AG10803 (cell line): ENCODE measurements at regions not wholly inside any gene's neighbourhood (a gene's known extent, or its start where the extent isn't known, plus 50 kb on each side); places are given as distances from the start of the nearest gene placed in this dataset.

Experiments used
- DNase-seq: peaks from one replicate; pipeline ENCODE4 v3.0.0; 2010; ENCODE audit warnings: low read depth
- H3K4me3 ChIP-seq: 2 replicates; pipeline ENCODE4 v1.5.1; 2011; ENCODE audit warnings: mild to moderate bottlenecking, low read length, control low read depth
- CTCF ChIP-seq: conservative IDR thresholded peaks from 2 replicates; pipeline ENCODE4 v1.5.1; 2011; ENCODE audit warnings: mild to moderate bottlenecking, low read length, control low read depth, inconsistent platforms

- DNase-seq: no peak
- no peak overlapping the region for H3K4me3 ChIP-seq
- no peak for TF ChIP-seq CTCF
Observed at GRCh38 chr9:1355656-1356055, 305.5 kb downstream of the DMRT2 start.

GRCh38 chr9:1362845-1363244 is 312.7 kb downstream of the DMRT2 start:
- TF ChIP-seq CTCF: no peak
- DNase-seq: no peak
- H3K4me3 ChIP-seq: no peak overlapping the region

- H3K4me3 ChIP-seq: no peak overlapping the region
- no peak for DNase-seq
- TF ChIP-seq CTCF: no peak
Observed at GRCh38 chr9:1366276-1366675, 316.1 kb downstream of the DMRT2 start.

- no peak for DNase-seq
- TF ChIP-seq CTCF: no peak
- no peak overlapping the region for H3K4me3 ChIP-seq
Observed at GRCh38 chr9:1369297-1369696, 319.1 kb downstream of the DMRT2 start.

- DNase-seq: no peak
- no peak overlapping the region for H3K4me3 ChIP-seq
- no peak for TF ChIP-seq CTCF
Observed at GRCh38 chr9:1373445-1373844, 323.3 kb downstream of the DMRT2 start.

- TF ChIP-seq CTCF: no peak
- no peak overlapping the region for H3K4me3 ChIP-seq
- DNase-seq: no peak
Observed at GRCh38 chr9:1383899-1384455, 333.8 kb downstream of the DMRT2 start.

GRCh38 chr9:1384816-1385215 is 334.7 kb downstream of the DMRT2 start:
- no peak overlapping the region for H3K4me3 ChIP-seq
- no peak for TF ChIP-seq CTCF
- DNase-seq: no peak
